ENCODE measurements at regions not wholly inside any gene's neighbourhood (a gene's known extent, or its start where the extent isn't known, plus 50 kb on each side); places are given as distances from the start of the nearest gene placed in this dataset.

DNA sequence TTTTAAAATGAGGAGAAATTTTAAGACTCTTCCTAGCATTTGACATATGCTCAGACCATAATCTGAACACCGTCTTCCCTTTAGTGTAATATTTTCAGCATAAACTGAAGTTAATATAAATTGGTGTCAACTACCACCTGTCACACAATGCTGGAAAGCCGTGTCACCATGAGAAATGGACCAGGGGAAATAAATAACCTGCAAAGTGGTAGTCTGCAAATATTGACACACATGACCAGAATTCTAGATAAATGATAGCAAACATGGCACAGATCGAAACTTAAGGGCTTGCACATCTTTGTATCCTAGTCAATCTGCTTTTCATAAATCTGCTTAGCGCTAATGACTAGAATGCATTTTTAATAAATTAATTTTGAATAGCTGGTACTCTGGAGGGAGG is 191.9 kb downstream of the CD83 start:
- CTCF ChIA-PET, result no interaction called here
- H3K4me1 ChIP-seq (ENCODE audit: control insufficient read depth in 1 of 2, insufficient read depth in 2 of 2, low read depth in 1 of 2, low read length in 1 of 2), result no peaks in the 10 kb centered on the region
- H2AFZ ChIP-seq (ENCODE audit: low read depth), result no peak overlapping the region
- H3K9me3 ChIP-seq, result no peaks in the 10 kb centered on the region
- no peaks in the 10 kb centered on the region; the same call in 1 of the 2 replicates for H3K27me3 ChIP-seq (ENCODE audit: insufficient read depth)
- H3K9ac ChIP-seq, result no peak overlapping the region
- H3K36me3 ChIP-seq (replicated peaks in 1 of 2; ENCODE audit: control insufficient read depth in 1 of 2, insufficient read depth in 2 of 2, low read length in 1 of 2), result no peaks in the 10 kb centered on the region
- no peak for TF ChIP-seq RCOR1 (IDR thresholded peaks at IDR 0.05; ENCODE audit: low read length)
- TF ChIP-seq RXRA (IDR thresholded peaks at IDR 0.05; ENCODE audit: borderline replicate concordance, low read depth), result no peak
- TF ChIP-seq, protein P1, sequence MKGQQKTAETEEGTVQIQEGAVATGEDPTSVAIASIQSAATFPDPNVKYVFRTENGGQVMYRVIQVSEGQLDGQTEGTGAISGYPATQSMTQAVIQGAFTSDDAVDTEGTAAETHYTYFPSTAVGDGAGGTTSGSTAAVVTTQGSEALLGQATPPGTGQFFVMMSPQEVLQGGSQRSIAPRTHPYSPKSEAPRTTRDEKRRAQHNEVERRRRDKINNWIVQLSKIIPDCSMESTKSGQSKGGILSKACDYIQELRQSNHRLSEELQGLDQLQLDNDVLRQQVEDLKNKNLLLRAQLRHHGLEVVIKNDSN (IDR thresholded peaks at IDR 0.05; ENCODE audit: borderline replicate concordance, low read depth), result no peak
- no peak for TF ChIP-seq SMC3 (IDR thresholded peaks at IDR 0.05; ENCODE audit: low read depth, low read length)
- TF ChIP-seq TEAD4 (IDR thresholded peaks at IDR 0.05; ENCODE audit: borderline replicate concordance, insufficient read depth), result no peak
- no peak for TF ChIP-seq FOXJ3 (CRISPR knock-in tag; IDR thresholded peaks at IDR 0.05)
- TF ChIP-seq SIN3A (IDR thresholded peaks at IDR 0.05; ENCODE audit: borderline replicate concordance, low read depth, low read length), result no peak
- TF ChIP-seq TCF12 (IDR thresholded peaks at IDR 0.05), result no peak
- TF ChIP-seq, protein P2, sequence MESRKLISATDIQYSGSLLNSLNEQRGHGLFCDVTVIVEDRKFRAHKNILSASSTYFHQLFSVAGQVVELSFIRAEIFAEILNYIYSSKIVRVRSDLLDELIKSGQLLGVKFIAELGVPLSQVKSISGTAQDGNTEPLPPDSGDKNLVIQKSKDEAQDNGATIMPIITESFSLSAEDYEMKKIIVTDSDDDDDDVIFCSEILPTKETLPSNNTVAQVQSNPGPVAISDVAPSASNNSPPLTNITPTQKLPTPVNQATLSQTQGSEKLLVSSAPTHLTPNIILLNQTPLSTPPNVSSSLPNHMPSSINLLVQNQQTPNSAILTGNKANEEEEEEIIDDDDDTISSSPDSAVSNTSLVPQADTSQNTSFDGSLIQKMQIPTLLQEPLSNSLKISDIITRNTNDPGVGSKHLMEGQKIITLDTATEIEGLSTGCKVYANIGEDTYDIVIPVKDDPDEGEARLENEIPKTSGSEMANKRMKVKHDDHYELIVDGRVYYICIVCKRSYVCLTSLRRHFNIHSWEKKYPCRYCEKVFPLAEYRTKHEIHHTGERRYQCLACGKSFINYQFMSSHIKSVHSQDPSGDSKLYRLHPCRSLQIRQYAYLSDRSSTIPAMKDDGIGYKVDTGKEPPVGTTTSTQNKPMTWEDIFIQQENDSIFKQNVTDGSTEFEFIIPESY (IDR thresholded peaks at IDR 0.05; ENCODE audit: borderline replicate concordance, low read depth), result no peak
- TF ChIP-seq JUND (IDR thresholded peaks at IDR 0.05), result no peak
- TF ChIP-seq EZH2phosphoT487 (IDR thresholded peaks at IDR 0.05; ENCODE audit: borderline replicate concordance, low read depth), result no peak
- no peak for TF ChIP-seq MXI1 (IDR thresholded peaks at IDR 0.05; ENCODE audit: low read depth, low read length)
- no peak for TF ChIP-seq EP300 (IDR thresholded peaks at IDR 0.05; ENCODE audit: borderline replicate concordance in 1 of 2, low read depth in 1 of 2, low read length in 1 of 2)
- TF ChIP-seq RAD21 (IDR thresholded peaks at IDR 0.05; ENCODE audit: low read length), result no peak
- no peak for TF ChIP-seq FOXM1 (IDR thresholded peaks at IDR 0.05; ENCODE audit: low read depth)
- TF ChIP-seq, protein P3, sequence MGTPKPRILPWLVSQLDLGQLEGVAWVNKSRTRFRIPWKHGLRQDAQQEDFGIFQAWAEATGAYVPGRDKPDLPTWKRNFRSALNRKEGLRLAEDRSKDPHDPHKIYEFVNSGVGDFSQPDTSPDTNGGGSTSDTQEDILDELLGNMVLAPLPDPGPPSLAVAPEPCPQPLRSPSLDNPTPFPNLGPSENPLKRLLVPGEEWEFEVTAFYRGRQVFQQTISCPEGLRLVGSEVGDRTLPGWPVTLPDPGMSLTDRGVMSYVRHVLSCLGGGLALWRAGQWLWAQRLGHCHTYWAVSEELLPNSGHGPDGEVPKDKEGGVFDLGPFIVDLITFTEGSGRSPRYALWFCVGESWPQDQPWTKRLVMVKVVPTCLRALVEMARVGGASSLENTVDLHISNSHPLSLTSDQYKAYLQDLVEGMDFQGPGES (IDR thresholded peaks at IDR 0.05; ENCODE audit: low read depth, low read length), result no peak
- TF ChIP-seq, protein P4, sequence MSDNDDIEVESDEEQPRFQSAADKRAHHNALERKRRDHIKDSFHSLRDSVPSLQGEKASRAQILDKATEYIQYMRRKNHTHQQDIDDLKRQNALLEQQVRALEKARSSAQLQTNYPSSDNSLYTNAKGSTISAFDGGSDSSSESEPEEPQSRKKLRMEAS (IDR thresholded peaks at IDR 0.05; ENCODE audit: low read depth), result no peak
- no peaks in the 10 kb centered on the region for H3F3A ChIP-seq (replicated peaks; ENCODE audit: insufficient read depth)
- H4K20me1 ChIP-seq (ENCODE audit: insufficient read depth), result no peaks in the 10 kb centered on the region
- no peak overlapping the region for H3K4me2 ChIP-seq
- WGBS (ENCODE audit: low lambda C conversion rate), result 59% methylated on average over 4 of the region's 4 CpGs
- no peaks in the 10 kb centered on the region for H3K79me2 ChIP-seq (ENCODE audit: insufficient read depth)
- H3K9me2 ChIP-seq, result no peaks in the 10 kb centered on the region
- H3K27ac ChIP-seq (ENCODE audit: low read depth in 2 of 2, low read length in 1 of 2), result no peak overlapping the region
- no peak overlapping the region for H3K4me3 ChIP-seq (ENCODE audit: low read depth in 2 of 2, low read length in 1 of 2)
- no peak for DNase-seq
- POLR2A ChIA-PET, result no interaction called here

Data from SK-N-SH (cell line).